ENCODE measurements at regions not wholly inside any gene's neighbourhood (a gene's known extent, or its start where the extent isn't known, plus 50 kb on each side); places are given as distances from the start of the nearest gene placed in this dataset.

DNA sequence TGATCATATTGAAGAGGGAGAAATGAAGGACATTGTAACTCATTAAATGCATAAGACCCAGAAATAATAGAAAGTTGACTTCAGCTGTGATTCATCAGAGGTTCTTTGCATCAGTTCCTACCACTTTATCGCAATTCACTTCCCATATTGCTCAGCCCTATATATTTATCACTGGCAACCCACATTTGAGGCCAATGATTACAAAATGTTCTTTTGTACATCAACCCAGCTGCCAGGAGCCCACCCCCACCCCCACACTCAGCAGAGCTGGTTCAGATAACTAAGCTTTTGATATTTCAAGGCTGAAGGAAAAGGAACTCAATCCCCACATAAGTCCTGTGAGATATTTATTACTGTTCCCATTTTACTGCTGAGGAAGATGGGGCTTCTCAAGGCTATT, 51.2 kb upstream of the TMPO start:
- H3K36me3 ChIP-seq (ENCODE audit: control insufficient read depth, low read length), result no peaks in the 10 kb centered on the region
- no peaks in the 10 kb centered on the region for H3K9me3 ChIP-seq (ENCODE audit: control insufficient read depth, insufficient read depth, low read length)
- H3K27me3 ChIP-seq (ENCODE audit: control insufficient read depth, low read length), result 0 out of 2 replicates have a peak, but pooled peaks cover 5% of the 10 kb centered on the region
- H3K4me1 ChIP-seq (ENCODE audit: control insufficient read depth, low read length), result no peaks in the 10 kb centered on the region
- H4K20me1 ChIP-seq (ENCODE audit: control insufficient read depth, insufficient read depth, low read depth, low read length), result no peaks in the 10 kb centered on the region
- no peak overlapping the region for H3K27ac ChIP-seq (ENCODE audit: low read depth, low read length)
- H3K4me2 ChIP-seq (ENCODE audit: low read length), result no peak overlapping the region
- H3K79me2 ChIP-seq (ENCODE audit: control insufficient read depth, low read length), result no peaks in the 10 kb centered on the region
- H3F3A ChIP-seq (ENCODE audit: control insufficient read depth, insufficient read depth), result no peaks in the 10 kb centered on the region
- no peaks in the 10 kb centered on the region for H3K9me2 ChIP-seq (replicated peaks; ENCODE audit: control insufficient read depth, low read length)
- H3K4me3 ChIP-seq (ENCODE audit: low read length), result no peak overlapping the region
- TF ChIP-seq, protein P1, sequence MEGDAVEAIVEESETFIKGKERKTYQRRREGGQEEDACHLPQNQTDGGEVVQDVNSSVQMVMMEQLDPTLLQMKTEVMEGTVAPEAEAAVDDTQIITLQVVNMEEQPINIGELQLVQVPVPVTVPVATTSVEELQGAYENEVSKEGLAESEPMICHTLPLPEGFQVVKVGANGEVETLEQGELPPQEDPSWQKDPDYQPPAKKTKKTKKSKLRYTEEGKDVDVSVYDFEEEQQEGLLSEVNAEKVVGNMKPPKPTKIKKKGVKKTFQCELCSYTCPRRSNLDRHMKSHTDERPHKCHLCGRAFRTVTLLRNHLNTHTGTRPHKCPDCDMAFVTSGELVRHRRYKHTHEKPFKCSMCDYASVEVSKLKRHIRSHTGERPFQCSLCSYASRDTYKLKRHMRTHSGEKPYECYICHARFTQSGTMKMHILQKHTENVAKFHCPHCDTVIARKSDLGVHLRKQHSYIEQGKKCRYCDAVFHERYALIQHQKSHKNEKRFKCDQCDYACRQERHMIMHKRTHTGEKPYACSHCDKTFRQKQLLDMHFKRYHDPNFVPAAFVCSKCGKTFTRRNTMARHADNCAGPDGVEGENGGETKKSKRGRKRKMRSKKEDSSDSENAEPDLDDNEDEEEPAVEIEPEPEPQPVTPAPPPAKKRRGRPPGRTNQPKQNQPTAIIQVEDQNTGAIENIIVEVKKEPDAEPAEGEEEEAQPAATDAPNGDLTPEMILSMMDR (IDR thresholded peaks at IDR 0.05; ENCODE audit: low read depth, low read length, poor library complexity, severe bottlenecking), result no peak

DNA sequence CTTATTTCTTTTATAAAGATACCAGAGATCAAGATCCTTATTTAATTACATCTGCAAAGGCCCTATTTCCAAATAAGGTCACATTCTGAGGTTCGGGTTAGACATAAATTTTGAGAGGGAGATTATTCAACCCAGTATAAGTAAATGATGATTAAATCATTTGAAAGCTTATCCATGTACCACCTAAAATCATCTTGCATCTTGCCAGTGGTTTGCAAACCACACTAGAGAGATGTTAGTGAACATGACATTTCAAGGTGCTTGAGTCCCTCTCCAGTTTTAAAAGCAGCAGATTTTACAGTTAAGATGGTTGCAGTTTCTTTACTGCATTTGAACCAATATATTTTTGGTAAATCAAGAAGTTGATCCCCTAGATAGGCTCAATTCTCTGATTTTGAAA, 49.9 kb upstream of the TMPO start:
- Histone ChIP-seq H3K9me2 (replicated peaks; ENCODE audit: control insufficient read depth, low read length) (no peaks in the 10 kb centered on the region), H3K4me2 (ENCODE audit: low read length) (no peak overlapping the region)

More for the DNA sequence above, 49.9 kb upstream of the TMPO start:
- Histone ChIP-seq H3K9me3 (ENCODE audit: control insufficient read depth, insufficient read depth, low read length) (no peaks in the 10 kb centered on the region), H3K4me1 (ENCODE audit: control insufficient read depth, low read length) (no peaks in the 10 kb centered on the region), H3F3A (ENCODE audit: control insufficient read depth, insufficient read depth) (no peaks in the 10 kb centered on the region), H3K36me3 (ENCODE audit: control insufficient read depth, low read length) (no peaks in the 10 kb centered on the region), H3K27ac (ENCODE audit: low read depth, low read length) (no peak overlapping the region), H3K27me3 (ENCODE audit: control insufficient read depth, low read length) (0 out of 2 replicates have a peak, but pooled peaks cover 5% of the 10 kb centered on the region), H4K20me1 (ENCODE audit: control insufficient read depth, insufficient read depth, low read depth, low read length) (no peaks in the 10 kb centered on the region), H3K79me2 (ENCODE audit: control insufficient read depth, low read length) (no peaks in the 10 kb centered on the region), H3K4me3 (ENCODE audit: low read length) (no peak overlapping the region)
- no peak for TF ChIP-seq EZH2phosphoT487 (IDR thresholded peaks at IDR 0.05; ENCODE audit: borderline replicate concordance, low read length)
- TF ChIP-seq, protein P1 (IDR thresholded peaks at IDR 0.05; ENCODE audit: low read depth, low read length, poor library complexity, severe bottlenecking), result no peak

Data from DOHH2 (cell line).